ENCODE measurements at regions not wholly inside any gene's neighbourhood (a gene's known extent, or its start where the extent isn't known, plus 50 kb on each side); places are given as distances from the start of the nearest gene placed in this dataset.

- Histone ChIP-seq H3K4me3 (no peak overlapping the region), H3K9me3 (no peaks in the 10 kb centered on the region), H3K27me3 (no peaks in the 10 kb centered on the region), H3K4me1 (no peaks in the 10 kb centered on the region), H3K36me3 (no peaks in the 10 kb centered on the region), H3K27ac (no peak overlapping the region)
- no peak for ATAC-seq
- no peak for TF ChIP-seq POLR2A (IDR thresholded peaks at IDR 0.05)
- TF ChIP-seq POLR2AphosphoS5 (IDR thresholded peaks at IDR 0.05): no peak
- TF ChIP-seq CTCF (IDR thresholded peaks at IDR 0.05): no peak
- TF ChIP-seq EP300 (IDR thresholded peaks at IDR 0.05): no peak
- 62 to 65% methylated on average over 4 of the region's 4 CpGs for WGBS, 2 donors (ENCODE audit: low coverage in 1 of 2)
Measured at GRCh38 chr1:82844911-82845827, 1044.4 kb downstream of the ADGRL2 start.

DNA sequence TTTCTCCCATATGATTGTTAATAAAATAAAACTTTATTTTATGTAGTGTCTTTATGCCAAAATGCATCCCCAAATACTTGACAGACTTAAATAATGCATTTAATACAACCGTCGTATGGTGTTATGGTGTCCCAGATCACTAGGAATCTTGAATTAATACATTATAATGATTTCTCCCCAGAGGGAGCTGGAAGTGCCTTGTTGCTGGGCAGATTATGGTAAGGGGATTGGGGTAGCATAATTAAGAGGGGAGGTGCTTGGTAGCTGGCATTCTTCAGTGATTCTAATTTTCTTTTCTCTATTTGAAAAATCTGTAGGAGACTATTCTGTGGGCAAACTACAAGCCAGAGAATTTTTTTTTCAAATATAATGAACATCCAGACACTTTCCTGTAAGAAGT, 1043.7 kb downstream of the ADGRL2 start:
- Histone ChIP-seq H3K4me3 (no peak overlapping the region), H3K27me3 (no peaks in the 10 kb centered on the region), H3K36me3 (no peaks in the 10 kb centered on the region), H3K9me3 (no peaks in the 10 kb centered on the region), H3K4me1 (no peaks in the 10 kb centered on the region), H3K27ac (no peak overlapping the region)
- 97 to 100% methylated on average over 2 of the region's 2 CpGs for WGBS, 2 donors (ENCODE audit: low coverage in 1 of 2)
- no peak for ATAC-seq
- TF ChIP-seq POLR2AphosphoS5 (IDR thresholded peaks at IDR 0.05) (no peak), EP300 (IDR thresholded peaks at IDR 0.05) (no peak), POLR2A (IDR thresholded peaks at IDR 0.05) (no peak), CTCF (IDR thresholded peaks at IDR 0.05) (no peak)

DNA sequence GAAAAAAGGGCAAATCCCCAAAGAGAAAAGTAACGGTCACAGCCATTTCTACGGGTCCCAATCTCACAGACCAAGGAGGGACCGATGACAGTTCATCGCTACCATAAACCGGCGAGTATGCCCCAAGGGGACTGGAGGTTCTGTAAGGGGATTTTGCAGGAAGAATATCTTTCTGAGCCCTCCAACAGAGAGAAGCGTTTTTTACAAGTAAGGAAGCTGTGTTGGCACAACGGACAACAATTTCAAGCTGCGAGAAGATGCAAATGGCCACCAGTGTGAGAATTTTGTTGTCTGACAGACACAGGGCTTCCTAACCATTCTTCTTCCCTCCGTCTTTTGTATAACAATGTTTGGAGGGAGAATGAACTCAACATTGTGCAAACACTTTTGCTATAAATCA, 1043.1 kb downstream of the ADGRL2 start:
- Histone ChIP-seq H3K9me3 (no peaks in the 10 kb centered on the region), H3K27ac (no peak overlapping the region), H3K36me3 (no peaks in the 10 kb centered on the region), H3K4me3 (no peak overlapping the region), H3K4me1 (no peaks in the 10 kb centered on the region), H3K27me3 (no peaks in the 10 kb centered on the region)
- ATAC-seq: no peak
- TF ChIP-seq POLR2A (IDR thresholded peaks at IDR 0.05) (no peak), POLR2AphosphoS5 (IDR thresholded peaks at IDR 0.05) (no peak), EP300 (IDR thresholded peaks at IDR 0.05) (no peak)
- 80 to 88% methylated on average over 1 to 9 of the region's 10 CpGs for WGBS, 2 donors (ENCODE audit: low coverage in 1 of 2)

DNA sequence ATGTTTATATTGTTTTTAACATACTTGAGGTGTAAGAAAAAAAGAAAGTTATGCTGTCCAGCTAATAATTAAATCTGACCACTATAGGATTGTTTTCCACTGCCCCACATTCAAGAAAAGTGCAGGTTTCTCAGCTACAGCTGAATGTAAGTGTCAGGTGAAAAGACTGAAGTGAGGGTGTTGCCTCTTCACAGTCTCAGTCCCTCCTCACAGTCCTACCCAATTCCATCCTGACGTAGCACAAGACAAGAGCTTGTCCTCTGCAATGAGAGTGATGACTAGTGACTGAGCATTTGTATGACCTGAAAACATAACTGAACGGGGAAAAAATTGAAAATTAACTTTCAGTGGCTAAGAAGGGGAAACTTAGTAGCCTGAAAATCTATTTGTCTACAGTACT, 1039.5 kb downstream of the ADGRL2 start:
- 40 to 79% methylated on average over 2 of the region's 2 CpGs for WGBS, 2 donors (ENCODE audit: low coverage in 1 of 2)
- Histone ChIP-seq H3K4me1 (peaks cover 0 to 4% (median 4%) of the 10 kb centered on the region in 3 donors), H3K4me3 (no peak overlapping the region), H3K36me3 (no peaks in the 10 kb centered on the region), H3K27ac (no peak overlapping the region), H3K9me3 (no peaks in the 10 kb centered on the region), H3K27me3 (no peaks in the 10 kb centered on the region)
- TF ChIP-seq POLR2A (IDR thresholded peaks at IDR 0.05) (no peak), CTCF (IDR thresholded peaks at IDR 0.05) (no peak), POLR2AphosphoS5 (IDR thresholded peaks at IDR 0.05) (no peak), EP300 (IDR thresholded peaks at IDR 0.05) (no peak)
- no peak for ATAC-seq

DNA sequence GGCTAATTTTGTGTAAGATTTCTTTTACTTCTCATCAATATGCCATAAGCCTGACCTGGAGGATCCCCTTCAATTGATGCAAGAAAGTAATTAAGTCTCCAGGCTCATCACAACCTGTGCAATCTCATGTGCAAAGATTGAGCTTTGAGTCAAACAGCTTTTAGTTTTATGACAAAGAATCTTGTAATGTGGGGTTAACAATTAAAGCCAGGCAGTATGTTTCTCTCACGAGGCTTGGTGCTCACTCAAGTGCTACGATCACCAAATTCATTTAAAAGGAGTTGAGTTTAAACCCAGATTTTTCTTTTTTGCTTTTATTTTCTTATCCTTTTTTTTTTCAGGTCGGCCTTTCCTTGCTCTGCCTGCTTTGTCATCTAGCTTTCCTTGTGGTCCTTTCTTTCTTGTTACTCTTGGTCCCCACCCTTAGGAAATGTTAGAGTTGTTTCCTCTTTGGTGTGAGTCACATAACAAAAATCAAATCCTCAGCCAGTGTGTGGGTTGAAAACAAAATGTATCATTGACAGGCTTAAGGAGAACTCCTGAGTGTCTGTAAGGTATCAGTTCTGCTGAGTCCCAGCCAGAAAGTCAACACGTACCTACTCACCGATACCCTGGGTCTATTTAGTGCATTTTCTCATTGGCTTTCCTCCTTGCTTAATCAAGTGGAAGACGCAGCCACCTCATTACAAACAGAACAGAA, 1037.2 kb downstream of the ADGRL2 start:
- no peak overlapping the region for H3K4me3 ChIP-seq
- ATAC-seq: no peak
- no peaks in the 10 kb centered on the region for H3K9me3 ChIP-seq
- H3K27me3 ChIP-seq: no peaks in the 10 kb centered on the region
- 72 to 82% methylated on average over 6 of the region's 6 CpGs for WGBS, 2 donors (ENCODE audit: low coverage in 1 of 2)
- H3K36me3 ChIP-seq: no peaks in the 10 kb centered on the region
- H3K27ac ChIP-seq: no peak overlapping the region
- H3K4me1 ChIP-seq: peaks cover 0 to 4% (median 4%) of the 10 kb centered on the region in 3 donors
- TF ChIP-seq POLR2A (IDR thresholded peaks at IDR 0.05) (no peak), CTCF (IDR thresholded peaks at IDR 0.05) (no peak), POLR2AphosphoS5 (IDR thresholded peaks at IDR 0.05) (no peak), EP300 (IDR thresholded peaks at IDR 0.05) (no peak)
